Loucy (cell line): ENCODE measurements at regions not wholly inside any gene's neighbourhood (a gene's known extent, or its start where the extent isn't known, plus 50 kb on each side); places are given as distances from the start of the nearest gene placed in this dataset.

Experiments used
- H2AFZ ChIP-seq: fragments of 200-600 bp; sonication (generic); 2 replicates; pipeline ENCODE4 v1.6.0; 2016; ENCODE audit warnings: antibody characterized with exemption, mild to moderate bottlenecking, low read length, moderate library complexity
- H3F3A ChIP-seq: fragments of 200-600 bp; 2 replicates; pipeline ENCODE4 v1.6.0; 2016; ENCODE audit warnings: antibody characterized with exemption, low read depth, mild to moderate bottlenecking
- H3K27me3 ChIP-seq: fragments of 200-600 bp; sonication (generic); 2 replicates; pipeline ENCODE4 v1.6.1; 2014; ENCODE audit warnings: low read length, mild to moderate bottlenecking; ENCODE audit not compliant: insufficient read depth, poor library complexity, severe bottlenecking
- H3K36me3 ChIP-seq: fragments of 200-600 bp; sonication (generic); 2 replicates; pipeline ENCODE4 v1.6.1; 2016; ENCODE audit warnings: low read length; ENCODE audit not compliant: insufficient read depth
- H3K4me1 ChIP-seq: fragments of 200-600 bp; sonication (generic); 2 replicates; pipeline ENCODE4 v1.5.1; 2014; ENCODE audit warnings: low read length, mild to moderate bottlenecking; ENCODE audit not compliant: insufficient read depth, poor library complexity, severe bottlenecking
- H3K4me2 ChIP-seq: fragments of 200-600 bp; sonication (generic); 2 replicates; pipeline ENCODE4 v1.6.0; 2014; ENCODE audit warnings: antibody characterized with exemption, low read length, low read depth, mild to moderate bottlenecking; ENCODE audit not compliant: poor library complexity, severe bottlenecking
- H3K4me3 ChIP-seq: fragments of 200-600 bp; sonication (generic); 2 replicates; pipeline ENCODE4 v1.5.1; 2014; ENCODE audit warnings: low read length, mild to moderate bottlenecking, mixed read lengths; ENCODE audit not compliant: poor library complexity, severe bottlenecking
- H3K79me2 ChIP-seq: fragments of 200-600 bp; sonication (generic); 2 replicates; pipeline ENCODE4 v1.6.1; 2014; ENCODE audit warnings: low read length; ENCODE audit not compliant: insufficient read depth
- H3K9ac ChIP-seq: fragments of 200-600 bp; sonication (generic); 2 replicates; pipeline ENCODE4 v1.6.0; 2014; ENCODE audit warnings: mild to moderate bottlenecking, low read depth, low read length, moderate library complexity; ENCODE audit not compliant: poor library complexity, severe bottlenecking
- H3K9me2 ChIP-seq: fragments of 200-600 bp; sonication (generic); replicated peaks from 2 replicates; pipeline ENCODE4 v1.6.1; 2016; ENCODE audit warnings: low read depth, low read length, mixed read lengths
- H3K9me3 ChIP-seq: fragments of 200-600 bp; sonication (generic); 2 replicates; pipeline ENCODE4 v1.6.1; 2014; ENCODE audit warnings: mild to moderate bottlenecking, antibody characterized with exemption, low read length, low read depth; ENCODE audit not compliant: insufficient read depth
- H4K20me1 ChIP-seq: fragments of 200-600 bp; sonication (generic); 2 replicates; pipeline ENCODE4 v1.6.0; 2014; ENCODE audit warnings: antibody characterized with exemption, low read length, mild to moderate bottlenecking; ENCODE audit not compliant: insufficient read depth, poor library complexity, severe bottlenecking
- CTCF ChIP-seq: fragments of 200-600 bp; sonication (generic); conservative IDR thresholded peaks from 2 replicates; pipeline ENCODE4 v1.5.1; 2014; ENCODE audit warnings: mild to moderate bottlenecking, antibody characterized with exemption, low read length
- EZH2phosphoT487 ChIP-seq: fragments of 200-600 bp; IDR thresholded peaks from 2 replicates; pipeline ENCODE4 v1.6.1; 2018; ENCODE audit warnings: antibody characterized with exemption, mild to moderate bottlenecking, moderate library complexity, borderline replicate concordance

- H3K4me3 ChIP-seq: no peak overlapping the region
- no peaks in the 10 kb centered on the region for H3F3A ChIP-seq
- H3K9me3 ChIP-seq: no peaks in the 10 kb centered on the region
- 0 out of 2 replicates have a peak, but pooled peaks cover 5% of the 10 kb centered on the region for H3K9me2 ChIP-seq
- H3K27me3 ChIP-seq: no peaks in the 10 kb centered on the region
- H3K4me2 ChIP-seq: no peak overlapping the region
- H3K4me1 ChIP-seq: no peaks in the 10 kb centered on the region
- H3K9ac ChIP-seq: no peak overlapping the region
- H3K79me2 ChIP-seq: no peaks in the 10 kb centered on the region
- no peaks in the 10 kb centered on the region for H4K20me1 ChIP-seq
- TF ChIP-seq CTCF: no peak
- TF ChIP-seq EZH2phosphoT487: no peak
- no peak overlapping the region for H2AFZ ChIP-seq
- no peaks in the 10 kb centered on the region for H3K36me3 ChIP-seq
Observed at GRCh38 chr10:20635570-20635969, 261.5 kb downstream of the NEBL start.

- no peaks in the 10 kb centered on the region for H3K36me3 ChIP-seq
- H3K4me1 ChIP-seq: no peaks in the 10 kb centered on the region
- TF ChIP-seq CTCF (no peak), EZH2phosphoT487 (no peak)
- no peaks in the 10 kb centered on the region for H3K79me2 ChIP-seq
- no peaks in the 10 kb centered on the region for H3K27me3 ChIP-seq
- H4K20me1 ChIP-seq: no peaks in the 10 kb centered on the region
- no peak overlapping the region for H3K9ac ChIP-seq
- H3K9me3 ChIP-seq: no peaks in the 10 kb centered on the region
- H2AFZ ChIP-seq: no peak overlapping the region
- no peak overlapping the region for H3K4me3 ChIP-seq
- H3F3A ChIP-seq: no peaks in the 10 kb centered on the region
- H3K9me2 ChIP-seq: 0 out of 2 replicates have a peak, but pooled peaks cover 5% of the 10 kb centered on the region
- no peak overlapping the region for H3K4me2 ChIP-seq
Observed at GRCh38 chr10:20634839-20635238, 262.3 kb downstream of the NEBL start.

- Histone ChIP-seq H3K9me3 (no peaks in the 10 kb centered on the region), H3K36me3 (no peaks in the 10 kb centered on the region), H4K20me1 (no peaks in the 10 kb centered on the region), H3K4me3 (no peak overlapping the region), H3K27me3 (no peaks in the 10 kb centered on the region), H3K9me2 (0 out of 2 replicates have a peak, but pooled peaks cover 5% of the 10 kb centered on the region), H3K79me2 (no peaks in the 10 kb centered on the region), H3K4me1 (no peaks in the 10 kb centered on the region), H3K9ac (no peak overlapping the region), H2AFZ (no peak overlapping the region), H3K4me2 (no peak overlapping the region), H3F3A (no peaks in the 10 kb centered on the region)
- TF ChIP-seq EZH2phosphoT487 (no peak), CTCF (no peak)
Observed at GRCh38 chr10:20633714-20634113, 263.4 kb downstream of the NEBL start.
